ENCODE measurements at regions not wholly inside any gene's neighbourhood (a gene's known extent, or its start where the extent isn't known, plus 50 kb on each side); places are given as distances from the start of the nearest gene placed in this dataset.
"Not testable (repeated sequence)": the region's sequence is repeated elsewhere in the genome, so short reads cannot be mapped to it uniquely, and the experiment has no call there.

DNA sequence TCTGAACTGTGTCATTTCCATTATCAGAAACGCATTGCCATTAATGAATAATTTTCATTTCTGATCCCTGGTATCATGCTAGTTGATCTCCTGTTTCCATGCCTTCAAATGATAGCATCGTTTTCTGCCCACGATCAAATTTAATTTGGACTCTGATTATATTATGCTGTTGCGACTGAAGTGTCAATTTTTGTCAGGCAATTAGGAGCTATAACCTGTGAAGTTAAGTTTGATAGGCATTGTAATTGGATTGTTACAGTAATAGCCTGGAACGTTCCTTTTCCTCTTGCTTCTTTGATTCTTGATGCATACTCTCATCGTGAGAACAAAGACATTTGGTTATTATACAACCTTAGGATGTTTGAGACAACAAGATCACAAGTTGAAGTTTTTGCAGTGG, 356.3 kb downstream of the VRK1 start:
- DNase-seq, result no peak

DNA sequence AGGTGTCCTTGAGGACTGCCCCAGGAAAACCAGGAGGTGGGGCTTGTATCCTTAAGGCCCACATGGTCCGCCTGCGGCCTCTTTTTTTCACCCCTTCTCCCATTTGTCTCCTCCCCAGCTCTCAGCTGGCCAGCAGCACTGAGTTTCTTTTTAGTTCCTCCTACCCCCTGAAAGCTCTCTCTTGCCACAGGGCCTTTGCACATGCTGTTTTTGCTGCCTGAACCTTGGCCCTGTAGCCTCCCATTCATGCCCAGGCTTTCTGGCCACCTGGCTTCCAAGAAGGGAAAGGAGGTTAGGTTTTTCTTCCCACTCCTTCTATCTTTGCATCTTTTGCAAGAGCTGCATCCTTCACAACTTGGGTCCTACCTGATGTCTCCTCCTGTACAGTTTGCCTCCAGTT, 358.1 kb downstream of the VRK1 start:
- DNase-seq, result no peak

DNA sequence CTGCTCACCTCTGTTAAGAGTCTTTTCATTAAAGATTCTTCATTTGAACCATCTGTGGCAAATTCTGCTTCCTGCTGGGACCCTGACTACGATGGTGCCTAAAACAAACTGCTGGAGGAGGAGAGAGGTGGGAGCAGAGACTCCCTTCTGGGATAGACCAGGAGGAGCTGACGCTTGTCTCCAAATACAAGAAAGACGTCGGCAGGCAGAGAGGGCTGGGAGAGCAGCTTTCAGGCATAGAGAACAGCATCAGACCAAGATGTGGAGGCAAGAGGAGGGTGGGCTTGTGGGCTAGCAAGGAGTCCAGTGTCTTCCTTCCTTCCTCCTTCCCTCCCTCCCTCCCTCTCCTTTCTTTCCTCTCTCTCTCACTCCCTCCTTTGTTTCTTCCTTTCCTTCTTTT, 358.6 kb downstream of the VRK1 start:
- no peak for DNase-seq

DNA sequence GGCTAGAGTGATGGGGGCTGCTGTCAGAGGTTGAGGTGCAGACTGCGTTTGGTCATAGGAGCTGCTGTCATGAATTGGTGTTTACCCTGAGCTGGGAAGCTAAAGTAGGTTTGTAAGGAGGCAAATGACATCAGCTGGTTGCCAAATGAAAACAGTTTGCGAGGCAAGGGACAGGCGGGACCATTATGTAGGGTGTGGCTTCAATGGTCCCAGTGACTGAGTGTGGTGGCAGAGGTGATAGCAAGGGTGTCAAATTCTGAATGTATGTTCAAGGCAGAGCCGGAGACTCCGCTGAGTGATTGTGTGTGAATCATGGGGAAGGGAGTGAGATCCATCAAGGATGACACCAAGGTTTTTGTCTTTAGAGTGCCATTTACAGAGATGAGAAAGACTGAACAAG, 359.5 kb downstream of the VRK1 start:
- no peak for DNase-seq

DNA sequence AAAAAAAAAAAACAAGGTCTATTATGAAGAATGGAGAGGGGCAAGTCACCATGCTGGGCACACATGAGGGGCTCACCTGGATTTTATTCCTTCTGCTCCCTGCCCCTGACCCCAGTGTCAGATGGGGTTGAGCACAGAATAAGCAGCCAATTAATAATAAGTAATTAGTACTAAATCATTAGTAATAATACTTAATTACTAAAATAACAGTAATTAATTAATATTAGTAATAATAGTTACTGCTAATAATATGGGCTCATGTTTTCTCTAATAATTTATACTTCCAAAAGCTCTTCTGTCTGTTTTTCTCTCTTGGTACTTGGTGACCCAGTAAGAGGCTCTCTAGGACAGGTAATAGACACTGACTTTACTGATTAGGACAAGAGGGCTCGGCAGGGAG, 360.9 kb downstream of the VRK1 start:
- no peak for DNase-seq

DNA sequence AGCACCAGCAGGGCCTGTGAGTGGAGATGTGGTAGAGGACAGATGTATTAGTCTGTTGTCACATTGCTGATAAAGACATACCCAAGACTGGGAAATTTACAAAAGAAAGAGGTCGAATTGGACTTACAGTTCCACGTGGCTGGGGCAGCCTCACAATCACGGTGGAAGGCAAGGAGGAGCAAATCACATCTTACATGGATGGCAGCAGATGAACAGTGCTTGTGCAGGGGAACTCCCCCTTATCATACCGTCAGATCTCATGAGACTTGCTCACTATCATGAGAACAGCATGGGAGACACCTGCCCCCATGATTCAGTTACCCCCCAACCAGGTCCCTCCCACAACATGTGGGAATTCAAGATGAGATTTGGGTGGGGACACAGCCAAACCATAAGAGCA, 361.9 kb downstream of the VRK1 start:
- no peak for DNase-seq

DNA sequence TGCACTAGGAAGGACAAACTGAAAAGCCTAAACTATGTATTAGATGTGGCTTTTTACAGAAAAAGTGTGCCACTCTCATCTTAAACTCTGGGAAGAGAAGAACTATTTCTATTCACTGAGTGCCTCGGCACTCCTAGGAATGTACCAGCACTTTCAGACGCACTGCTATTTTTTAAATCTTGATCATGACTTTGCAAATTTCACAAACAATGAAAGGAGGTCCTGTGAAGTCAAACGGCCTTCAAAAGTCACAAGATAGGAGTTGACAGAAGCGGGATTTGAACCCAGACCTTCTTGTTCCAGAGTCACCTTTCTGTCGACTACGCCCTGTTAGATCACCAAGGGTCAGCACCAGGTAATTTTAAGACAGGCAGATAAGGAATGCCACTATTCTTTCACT, 365.4 kb downstream of the VRK1 start:
- DNase-seq, result no peak

DNA sequence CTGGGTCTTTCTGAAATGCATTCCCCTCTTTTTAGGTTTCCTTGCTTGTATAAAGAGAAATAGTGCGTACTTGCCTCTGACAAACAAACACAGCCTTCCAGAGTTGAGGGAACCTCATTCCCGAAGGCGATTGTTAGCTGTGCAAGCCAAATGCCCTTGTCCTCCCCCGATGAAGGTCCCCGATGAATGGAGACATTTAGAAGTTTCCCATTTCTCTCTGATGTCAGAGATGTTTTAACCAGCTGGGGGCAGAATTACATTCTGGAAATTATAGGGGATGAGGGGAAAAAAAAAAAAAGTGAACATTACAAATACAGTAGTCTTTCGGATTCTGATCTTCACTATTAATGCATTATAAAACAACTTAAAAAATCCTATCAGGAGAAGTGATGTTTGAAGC, 366.8 kb downstream of the VRK1 start:
- no peak for DNase-seq

DNA sequence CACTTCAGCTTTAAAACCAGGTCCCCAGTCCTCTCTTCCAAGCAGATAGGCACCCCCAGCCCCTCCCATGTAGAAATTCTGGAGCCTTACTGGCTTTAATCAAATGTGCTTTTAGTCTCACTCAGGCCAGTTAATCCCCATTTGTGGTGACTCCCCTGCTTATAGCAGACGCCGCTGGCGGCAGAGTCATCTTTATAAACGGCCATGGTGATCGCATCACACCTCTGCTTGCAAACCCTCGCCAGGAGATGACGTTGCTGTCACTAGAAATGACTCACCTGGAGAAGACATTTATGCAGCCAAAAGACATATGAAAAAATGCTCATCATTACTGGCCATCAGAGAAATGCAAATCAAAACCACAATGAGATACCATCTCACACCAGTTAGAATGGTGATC, 369.3 kb downstream of the VRK1 start:
- no peak for DNase-seq

DNA sequence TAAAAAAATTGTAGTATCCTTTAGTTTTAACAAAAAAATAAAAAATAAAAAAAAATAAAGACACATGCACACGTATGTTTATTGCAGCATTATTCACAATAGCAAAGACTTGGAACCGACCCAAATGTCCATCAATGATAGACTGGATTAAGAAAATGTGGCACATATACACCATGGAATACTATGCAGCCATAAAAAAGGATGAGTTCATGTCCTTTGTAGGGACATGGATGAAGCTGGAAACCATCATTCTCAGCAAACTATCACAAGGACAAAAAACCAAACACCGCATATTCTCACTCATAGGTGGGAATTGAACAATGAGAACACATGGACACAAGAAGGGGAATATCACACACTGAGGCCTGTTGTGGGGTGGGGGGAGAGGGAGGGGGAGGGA, 370.4 kb downstream of the VRK1 start:
- not testable (repeated sequence) for DNase-seq

DNA sequence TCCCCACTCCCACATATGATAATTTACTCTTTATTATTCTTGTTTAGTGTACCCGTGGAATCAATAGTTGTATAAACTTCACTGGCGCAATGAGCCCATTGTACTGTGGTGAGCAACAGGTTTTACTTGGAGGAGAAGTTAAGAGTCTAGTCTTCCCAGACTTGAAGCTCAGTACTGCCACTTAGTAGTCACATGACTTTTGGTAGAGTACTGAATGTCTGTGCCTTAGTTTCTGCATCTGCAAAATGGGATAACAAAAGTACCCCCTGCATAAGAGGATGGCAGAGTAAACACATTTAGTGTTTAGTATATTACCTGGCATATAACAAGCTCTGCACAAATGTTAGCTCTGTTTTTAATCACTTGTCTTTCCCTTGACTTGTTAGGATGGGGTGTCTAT, 375.5 kb downstream of the VRK1 start:
- no peak for DNase-seq

DNA sequence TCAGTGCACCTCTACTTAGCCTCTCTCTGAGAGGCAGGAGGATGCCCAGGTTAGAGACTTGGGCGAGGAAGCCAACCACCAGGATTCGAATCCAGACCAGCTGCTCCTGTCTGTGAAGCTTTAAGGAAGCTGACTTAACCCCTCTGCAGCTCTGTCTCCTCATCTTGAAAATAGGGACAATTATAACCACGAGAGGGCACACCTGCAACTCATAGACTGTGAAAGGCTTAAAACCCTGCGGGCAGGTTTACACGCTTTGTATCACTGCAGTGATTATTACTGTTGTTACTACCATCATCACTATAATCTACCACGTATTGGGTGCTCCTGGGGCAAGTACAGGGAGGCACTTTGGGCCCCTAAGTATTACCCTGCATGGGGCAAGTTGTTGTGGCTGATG, 379.8 kb downstream of the VRK1 start:
- DNase-seq, result no peak

DNA sequence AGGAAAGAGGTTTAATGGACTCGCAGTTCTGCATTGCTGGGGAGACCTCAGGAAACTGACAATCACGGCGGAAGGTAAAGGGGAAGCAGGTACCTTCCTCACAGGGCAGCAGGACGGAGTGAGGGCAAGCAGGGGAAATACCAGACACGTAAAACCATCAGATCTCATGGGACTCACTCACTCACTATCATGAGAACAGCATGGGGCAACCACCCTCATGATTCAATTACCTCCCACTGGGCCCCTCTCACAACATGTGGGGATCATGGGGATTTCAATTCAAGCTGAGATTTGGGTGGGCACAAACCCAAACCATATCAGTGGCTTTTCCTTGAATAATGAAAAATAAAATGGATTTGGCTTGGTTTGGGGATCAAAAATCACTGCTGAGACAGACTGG, 380.5 kb downstream of the VRK1 start:
- no peak for DNase-seq

DNA sequence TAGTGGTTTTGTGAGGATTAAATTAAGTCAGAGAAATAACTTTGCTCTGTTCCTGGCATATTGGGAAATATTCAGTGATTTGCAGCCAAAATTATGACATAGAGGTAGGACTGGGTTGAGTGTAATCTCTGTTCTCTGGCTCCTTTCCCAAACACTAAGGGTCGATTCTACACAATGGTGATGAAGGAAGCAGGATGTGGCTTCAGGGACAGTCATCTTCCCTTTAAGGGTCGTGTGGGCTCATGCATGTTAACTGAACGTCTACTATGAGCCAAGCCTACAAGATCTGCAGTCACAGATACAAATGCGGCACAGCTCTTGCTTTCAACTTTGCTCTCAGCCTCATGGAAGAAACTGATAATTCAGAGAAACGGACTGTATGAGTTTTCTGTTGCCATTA, 381.6 kb downstream of the VRK1 start:
- DNase-seq, result no peak

DNA sequence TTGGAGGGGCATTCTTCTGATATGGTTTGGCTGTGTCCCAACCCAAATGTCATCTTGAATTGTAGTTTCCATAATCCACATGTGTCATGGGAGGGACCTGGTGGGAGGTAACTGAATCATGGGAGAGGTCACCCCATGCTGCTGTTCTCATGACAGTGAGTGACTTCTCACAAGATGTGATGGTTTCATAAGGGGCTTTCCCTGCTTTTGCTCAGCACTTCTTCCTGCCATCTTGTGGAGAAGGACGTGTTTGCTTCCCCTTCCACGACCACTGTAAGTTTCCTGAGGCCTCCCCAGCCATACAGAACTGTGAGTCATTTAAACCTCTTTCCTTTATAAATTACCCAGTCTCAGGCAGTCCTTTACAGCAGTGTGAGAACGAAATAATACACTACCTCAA, 382.4 kb downstream of the VRK1 start:
- no peak for DNase-seq

DNA sequence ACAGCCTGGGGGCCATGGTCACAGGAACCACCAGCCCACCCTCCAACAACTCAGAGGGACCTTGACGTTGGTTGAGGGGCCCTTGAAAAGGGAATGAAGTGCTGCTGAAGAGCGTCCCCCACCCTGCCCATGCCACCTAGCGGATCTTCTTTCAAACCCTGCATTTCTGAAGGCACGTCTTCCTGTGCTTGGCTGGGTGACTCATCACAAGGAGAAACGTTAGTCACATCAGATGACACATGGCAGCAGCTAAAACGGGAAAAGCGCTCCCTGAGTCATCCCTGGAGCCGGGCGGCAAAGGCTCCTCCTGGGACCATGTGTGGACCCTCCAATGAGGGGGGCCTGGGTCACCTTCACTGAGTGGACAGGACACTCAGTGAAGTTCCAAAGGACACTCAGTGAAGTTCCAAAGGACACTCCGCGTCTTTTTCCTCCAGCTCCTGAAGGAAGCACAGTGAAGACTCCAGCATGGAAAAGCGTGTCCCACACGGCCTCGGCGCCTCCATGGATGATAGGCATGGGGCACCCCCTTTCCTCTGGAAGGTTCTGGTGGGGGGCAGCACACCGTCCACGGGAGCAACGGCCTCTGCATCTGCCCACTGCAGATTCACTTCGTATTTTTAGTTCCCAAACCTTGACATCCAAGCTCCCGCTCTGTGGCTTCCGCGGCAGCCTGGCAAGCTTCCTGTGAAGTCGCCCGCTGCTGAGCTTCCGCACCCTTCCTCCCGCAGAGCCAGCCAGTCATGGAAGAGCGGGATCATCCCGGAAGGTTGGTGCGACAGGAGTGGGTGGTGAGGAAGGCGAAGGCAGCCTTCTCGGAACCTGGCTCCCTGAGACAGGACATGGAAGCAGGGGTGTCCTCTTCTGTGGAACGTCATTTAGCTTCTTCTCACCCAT, 383.4 kb downstream of the VRK1 start:
- DNase-seq, result no peak

DNA sequence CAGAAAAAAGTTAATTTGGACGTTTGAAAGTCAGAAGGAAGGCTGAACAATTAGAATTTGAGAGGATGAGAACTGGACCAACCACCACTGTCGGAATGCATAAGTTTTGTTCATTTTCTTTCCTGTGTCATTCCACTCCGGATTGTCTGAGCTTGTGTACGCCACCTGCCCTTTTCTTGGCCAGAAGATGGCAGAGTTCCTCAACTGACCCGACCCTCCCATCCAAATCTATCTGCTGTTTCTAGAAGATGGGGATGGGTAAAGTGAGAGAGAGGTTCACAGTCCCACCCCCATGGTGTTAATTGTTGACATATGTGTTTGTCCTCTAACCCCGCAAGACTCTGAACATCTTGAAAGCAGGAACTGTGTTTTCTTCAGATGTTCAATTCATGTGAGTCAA, 388.0 kb downstream of the VRK1 start:
- DNase-seq, result no peak

DNA sequence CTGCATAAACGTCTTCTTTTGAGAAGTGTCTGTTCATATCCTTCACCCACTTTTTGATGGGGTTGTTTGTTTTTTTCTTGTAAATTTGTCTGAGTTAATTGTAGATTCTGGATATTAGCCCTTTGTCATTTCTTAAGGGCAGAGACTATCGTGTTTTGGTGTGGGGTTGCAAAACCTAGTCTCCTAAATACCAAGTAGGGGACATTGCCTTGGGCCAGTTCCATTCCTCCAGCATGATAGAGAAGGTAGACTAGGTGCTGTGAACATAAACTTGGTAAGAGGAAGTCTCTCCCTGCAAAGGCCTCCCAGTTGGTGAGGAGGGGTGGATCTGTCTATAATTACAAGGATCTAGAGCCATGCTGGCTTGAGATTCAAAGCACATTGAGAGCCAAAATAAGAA, 390.7 kb downstream of the VRK1 start:
- no peak for DNase-seq

DNA sequence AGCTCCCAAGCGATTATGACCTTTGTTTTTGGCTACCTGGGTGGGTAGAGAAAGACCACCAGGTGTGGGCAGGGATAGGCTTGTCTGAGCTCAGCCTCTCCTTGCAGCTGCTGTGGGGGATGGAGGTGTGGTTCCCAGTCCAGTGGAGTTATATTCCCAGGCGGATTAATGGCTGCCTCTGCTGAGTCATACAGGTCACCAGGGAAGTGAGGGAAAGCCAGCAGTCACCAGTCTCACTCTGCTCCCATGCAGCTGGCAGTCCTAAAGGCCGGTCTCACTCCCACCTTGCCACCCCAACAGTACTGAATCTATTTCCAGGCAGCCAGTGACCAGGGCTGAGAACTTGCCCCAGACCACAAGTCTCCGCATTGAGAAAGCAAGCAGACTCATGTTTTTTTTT, 399.2 kb downstream of the VRK1 start:
- DNase-seq, result no peak

DNA sequence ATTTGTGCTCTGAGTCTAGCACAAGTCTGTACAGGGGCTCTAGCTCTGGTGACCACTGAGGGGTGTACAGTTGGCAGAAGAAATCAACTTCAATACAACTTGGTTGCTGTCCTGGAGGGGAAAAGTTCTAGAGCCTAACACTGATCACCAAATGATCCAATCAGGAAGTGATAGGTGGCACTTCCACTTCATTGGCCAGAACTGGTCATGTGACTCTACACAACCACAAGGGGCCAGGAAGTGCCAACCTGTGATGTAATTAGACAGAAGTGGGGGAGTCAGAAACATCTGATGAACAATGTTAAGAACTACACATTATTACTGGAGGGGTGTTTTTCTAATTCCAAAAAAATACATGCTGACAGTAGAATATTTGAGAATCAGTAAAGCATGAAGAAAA, 401.6 kb downstream of the VRK1 start:
- DNase-seq, result no peak

DNA sequence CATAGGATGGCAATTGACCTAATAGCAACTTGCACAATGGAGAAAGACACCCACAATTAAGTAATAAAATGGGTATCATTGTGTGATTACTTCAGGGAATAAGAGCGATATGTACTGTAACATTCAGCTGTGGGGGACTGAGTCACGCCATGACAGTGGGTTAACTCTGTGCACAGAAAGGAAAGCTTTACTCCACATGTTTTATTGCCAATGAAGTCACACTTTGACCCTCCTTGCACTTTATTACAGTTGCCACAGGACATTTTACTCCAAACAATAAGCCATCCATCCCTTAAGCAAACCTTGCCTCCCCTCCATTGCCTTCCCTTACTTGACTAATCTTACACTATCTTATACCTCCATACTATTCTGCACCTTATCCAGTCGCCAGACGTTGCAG, 403.1 kb downstream of the VRK1 start:
- DNase-seq, result no peak

DNA sequence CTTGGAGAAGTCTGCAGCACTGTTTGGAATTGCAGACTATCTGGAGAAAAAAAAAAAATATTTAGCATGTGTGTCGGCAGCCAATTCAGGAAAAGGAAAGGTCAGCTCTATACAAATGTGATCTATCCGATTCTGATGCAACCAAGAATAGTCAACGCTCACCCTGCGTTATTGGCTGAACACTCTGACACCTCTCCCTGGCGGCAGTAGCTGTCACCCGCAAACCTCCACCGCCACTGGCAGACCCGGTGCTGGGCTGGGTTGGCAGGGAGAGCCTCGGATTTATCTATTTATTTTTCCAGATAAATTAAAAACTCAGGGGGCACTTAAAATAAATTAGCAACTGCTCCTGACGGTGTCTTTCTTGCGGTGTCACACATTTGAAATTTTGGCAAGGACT, 409.7 kb downstream of the VRK1 start:
- DNase-seq, result no peak

DNA sequence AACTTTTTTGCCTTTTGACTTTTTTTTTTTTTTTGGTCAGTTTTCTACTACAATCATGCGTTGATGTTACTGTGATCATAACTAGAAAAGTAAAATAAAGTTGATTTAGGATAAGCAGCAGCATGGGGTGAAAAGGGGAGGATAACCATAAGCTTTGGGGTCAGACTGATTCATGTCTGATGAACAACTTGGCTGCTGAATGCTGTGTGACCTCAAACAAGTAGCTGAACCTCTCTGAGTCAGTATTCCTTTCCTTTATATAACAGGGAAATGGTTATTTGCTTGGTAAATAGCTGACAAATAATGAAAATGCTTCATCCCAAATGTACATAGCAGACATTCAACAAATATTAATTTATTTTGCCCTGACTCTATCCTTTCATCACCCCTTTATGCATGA, 413.0 kb downstream of the VRK1 start:
- DNase-seq, result no peak

DNA sequence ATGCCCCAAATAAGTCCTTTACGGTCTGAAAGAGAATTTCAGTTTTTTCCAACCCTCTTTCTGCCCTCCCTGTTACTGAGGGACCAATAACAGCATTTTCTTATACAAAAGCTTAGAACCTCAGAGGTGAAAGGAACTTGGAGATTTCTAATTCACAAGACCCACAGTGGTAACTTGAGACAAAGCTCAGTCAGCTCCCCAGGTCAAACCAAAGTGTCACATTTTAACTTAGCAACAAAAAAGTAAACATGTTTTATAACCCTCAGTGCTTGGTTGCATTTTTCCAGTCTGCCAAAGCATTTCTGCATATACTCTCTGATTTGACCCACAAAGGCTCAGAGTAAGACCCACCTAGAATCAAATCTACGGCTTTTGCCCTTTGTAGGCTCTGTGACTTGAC, 415.2 kb downstream of the VRK1 start:
- DNase-seq, result no peak

DNA sequence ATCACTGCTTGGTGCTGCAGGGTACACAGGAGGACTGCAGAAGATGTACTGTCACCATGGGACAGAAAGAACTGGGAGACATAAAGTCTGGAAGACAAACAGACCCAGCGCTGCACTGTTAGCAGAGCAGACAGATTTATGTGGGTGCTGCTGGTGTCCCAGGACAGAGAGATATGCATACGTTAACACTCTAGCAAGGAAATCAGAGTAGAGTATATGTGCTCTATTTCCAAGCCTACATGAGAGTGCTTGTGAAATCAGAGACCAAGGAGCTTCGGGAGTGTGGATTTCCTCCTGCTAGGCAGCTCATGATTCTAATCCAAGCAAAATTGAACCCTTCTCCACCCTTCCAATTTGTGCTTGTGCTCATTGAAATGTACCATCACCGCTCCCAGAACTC, 416.5 kb downstream of the VRK1 start:
- DNase-seq, result no peak
